Keratinocyte (primary cell): ENCODE measurements at regions not wholly inside any gene's neighbourhood (a gene's known extent, or its start where the extent isn't known, plus 50 kb on each side); places are given as distances from the start of the nearest gene placed in this dataset.

ENCODE experiments used
- DNase-seq: peaks from one replicate; pipeline ENCODE4 v3.0.0-alpha.2; 2011; ENCODE audit warnings: low read depth, missing footprints, low spot score
- FAIRE-seq: peaks from 2 replicates; lab custom pipeline; 2011; peaks lifted over from hg19 to GRCh38; lab: Jason Lieb, UNC
- H2AFZ ChIP-seq: 2 replicates; pipeline ENCODE4 v1.6.0; 2012; ENCODE audit warnings: low read length, control low read depth, inconsistent platforms; ENCODE audit not compliant: control insufficient read depth
- H3K27ac ChIP-seq: 2 replicates; pipeline ENCODE4 v1.5.1; 2011; ENCODE audit warnings: low read length; ENCODE audit not compliant: control insufficient read depth, insufficient read depth
- H3K27me3 ChIP-seq: 3 replicates; pipeline ENCODE4 v1.6.0; 2011; ENCODE audit warnings: low read length; ENCODE audit not compliant: control insufficient read depth, insufficient read depth; ENCODE audit errors: extremely low read depth
- H3K36me3 ChIP-seq, 2 experiments: 2 replicates in 1 of 2; 3 replicates in 1 of 2; pipeline ENCODE4 v1.5.1; 2011; ENCODE audit warnings: low read length in 2 of 2, mild to moderate bottlenecking in 1 of 2; ENCODE audit not compliant: control insufficient read depth in 2 of 2, insufficient read depth in 2 of 2; ENCODE audit errors: extremely low read depth in 1 of 2
- H3K4me1 ChIP-seq: 3 replicates; pipeline ENCODE4 v1.5.1; 2011; ENCODE audit warnings: low read length; ENCODE audit not compliant: control insufficient read depth, insufficient read depth; ENCODE audit errors: extremely low read depth
- H3K4me2 ChIP-seq: 3 replicates; pipeline ENCODE4 v1.6.0; 2011; ENCODE audit warnings: low read depth, low read length; ENCODE audit not compliant: control insufficient read depth, insufficient read depth; ENCODE audit errors: extremely low read depth
- H3K4me3 ChIP-seq, 3 experiments: fragments of 200-600 bp in 1 of 3; sonication (generic) in 1 of 3; 2 replicates in 2 of 3; 3 replicates in 1 of 3; pipeline ENCODE4 v1.5.1; 2011 to 2016; ENCODE audit warnings: low read length in 3 of 3, mild to moderate bottlenecking in 3 of 3, control low read depth in 2 of 3, inconsistent platforms in 1 of 3, low read depth in 1 of 3, mixed read lengths in 1 of 3, mixed run types in 1 of 3, moderate library complexity in 1 of 3; ENCODE audit not compliant: control insufficient read depth in 2 of 3, insufficient read depth in 2 of 3; ENCODE audit errors: extremely low read depth in 1 of 3
- H3K79me2 ChIP-seq: 2 replicates; pipeline ENCODE4 v1.6.0; 2012; ENCODE audit warnings: low read length; ENCODE audit not compliant: control insufficient read depth, insufficient read depth
- H3K9ac ChIP-seq: 3 replicates; pipeline ENCODE4 v1.6.0; 2011; ENCODE audit warnings: low read length; ENCODE audit not compliant: control insufficient read depth, insufficient read depth; ENCODE audit errors: extremely low read depth
- H3K9me1 ChIP-seq: 3 replicates; pipeline ENCODE4 v1.6.0; 2011; ENCODE audit warnings: low read length; ENCODE audit not compliant: control insufficient read depth, insufficient read depth; ENCODE audit errors: extremely low read depth
- H3K9me3 ChIP-seq: 2 replicates; pipeline ENCODE4 v1.5.1; 2012; ENCODE audit warnings: low read depth, low read length; ENCODE audit not compliant: control insufficient read depth
- H4K20me1 ChIP-seq: 3 replicates; pipeline ENCODE4 v1.6.0; 2011; ENCODE audit warnings: low read length; ENCODE audit not compliant: control insufficient read depth, insufficient read depth; ENCODE audit errors: extremely low read depth
- CTCF ChIP-seq, 3 experiments: IDR thresholded peaks in 1 of 3; conservative IDR thresholded peaks in 1 of 3; optimal IDR thresholded peaks in 1 of 3; 2 replicates in 2 of 3; 3 replicates in 1 of 3; pipeline versions ENCODE3 to v1.5.1; 2011; ENCODE audit warnings: low read length in 3 of 3, mild to moderate bottlenecking in 3 of 3, moderate library complexity in 2 of 3, control low read depth in 1 of 3, inconsistent platforms in 1 of 3; ENCODE audit not compliant: insufficient read depth in 2 of 3; ENCODE audit errors: extremely low read depth in 1 of 3
- EZH2 ChIP-seq: IDR thresholded peaks from one replicate; pipeline ENCODE4 v1.6.1; 2012; ENCODE audit warnings: inconsistent platforms, mild to moderate bottlenecking, low read length, moderate library complexity
- dilution Hi-C: fragments of 300-500 bp; cut with MboI; formaldehyde crosslinking; loops from one replicate; pipeline ENCODE4 v1.7.0; 2020; ENCODE audit warnings: low sequenced_read_pairs; ENCODE audit not compliant: extremely low pct_ligation_motif_present

DNA sequence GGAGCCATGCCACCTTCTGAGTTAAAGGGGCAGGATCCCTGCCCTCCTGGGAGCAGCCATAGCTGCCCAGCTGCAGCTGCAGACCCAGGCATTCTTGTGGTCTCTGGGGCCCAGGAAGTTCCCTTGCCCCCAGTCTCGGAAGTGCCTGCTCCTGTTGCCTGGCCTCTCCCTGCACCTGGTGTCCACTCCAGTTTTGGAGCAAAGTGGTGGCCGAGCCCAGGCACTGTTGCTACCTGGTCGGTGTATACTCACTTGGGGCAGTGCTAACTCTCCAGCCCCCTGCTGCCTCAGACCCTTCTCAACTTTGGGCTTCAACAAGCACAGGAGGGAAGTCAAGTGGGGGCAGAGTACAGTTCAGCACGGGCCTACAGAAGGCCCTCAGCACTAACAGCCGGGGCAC lies 352.9 kb upstream of the NCAM2 start:
- FAIRE-seq (no peak), DNase-seq (no peak)
- no peak for TF ChIP-seq CTCF (optimal IDR thresholded peaks at IDR 0.05 in 1 of 3, IDR thresholded peaks at IDR 0.05 in 1 of 3, conservative IDR thresholded peaks at IDR 0.05 in 1 of 3; ENCODE audit: extremely low read depth in 1 of 3, insufficient read depth in 2 of 3, low read length in 3 of 3)
- TF ChIP-seq EZH2: no peak
- no peaks in the 10 kb centered on the region for H3K9me1 ChIP-seq
- peaks cover 5% of the 10 kb centered on the region for H3K9me3 ChIP-seq
- dilution Hi-C loops: no loop called here
- H3K4me1 ChIP-seq: no peaks in the 10 kb centered on the region
- H3K27ac ChIP-seq: no peak overlapping the region
- no peak overlapping the region for H3K4me3 ChIP-seq
- H2AFZ ChIP-seq: no peak overlapping the region
- H3K4me2 ChIP-seq: no peak overlapping the region
- H3K36me3 ChIP-seq: no peaks in the 10 kb centered on the region
- no peaks in the 10 kb centered on the region for H3K27me3 ChIP-seq
- no peaks in the 10 kb centered on the region for H3K79me2 ChIP-seq
- no peak overlapping the region for H3K9ac ChIP-seq
- no peaks in the 10 kb centered on the region for H4K20me1 ChIP-seq

DNA sequence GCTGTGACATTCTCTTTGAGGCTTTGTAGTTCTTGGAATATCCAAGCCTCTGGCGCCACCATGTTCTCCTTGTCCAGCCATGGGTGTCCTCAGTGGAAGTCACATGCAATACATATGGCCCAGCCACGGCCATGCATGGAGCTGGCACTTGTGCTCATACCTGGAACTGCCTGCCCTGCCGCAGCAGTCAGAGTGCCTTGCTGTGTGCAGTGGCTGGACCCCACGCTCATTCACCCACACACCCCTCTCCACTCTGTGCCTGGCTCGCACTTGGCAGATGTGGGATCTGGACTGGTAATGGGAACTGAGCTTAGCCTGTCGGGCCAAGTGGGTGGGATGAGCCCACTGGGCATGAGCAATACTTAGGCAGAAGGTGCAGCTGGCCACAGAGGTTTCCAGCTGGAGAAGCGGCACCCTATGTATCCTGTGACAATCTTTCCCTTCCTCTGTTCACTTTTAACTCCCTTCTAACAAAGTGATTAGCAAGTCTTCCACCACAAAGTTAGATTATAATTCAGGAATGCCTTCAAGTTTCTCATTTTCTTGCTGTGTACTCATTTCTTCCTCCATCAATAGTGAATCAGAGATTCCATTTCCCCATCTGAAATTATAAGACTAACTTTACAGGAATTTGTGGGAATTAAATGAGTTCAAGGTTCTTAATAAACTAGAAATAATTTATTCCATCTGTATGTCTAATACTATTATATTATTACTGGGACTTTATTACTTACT lies 351.6 kb upstream of the NCAM2 start:
- no peak for DNase-seq
- no peaks in the 10 kb centered on the region for H3K27me3 ChIP-seq
- no peaks in the 10 kb centered on the region for H3K9me1 ChIP-seq
- no peak overlapping the region for H3K4me3 ChIP-seq
- no peaks in the 10 kb centered on the region for H3K79me2 ChIP-seq
- H3K9me3 ChIP-seq: peaks cover 5% of the 10 kb centered on the region
- no peak for FAIRE-seq
- dilution Hi-C loops: no loop called here
- H3K27ac ChIP-seq: no peak overlapping the region
- TF ChIP-seq CTCF (optimal IDR thresholded peaks at IDR 0.05 in 1 of 3, IDR thresholded peaks at IDR 0.05 in 1 of 3, conservative IDR thresholded peaks at IDR 0.05 in 1 of 3; ENCODE audit: extremely low read depth in 1 of 3, insufficient read depth in 2 of 3, low read length in 3 of 3) (no peak), EZH2 (no peak)
- no peak overlapping the region for H2AFZ ChIP-seq
- H3K9ac ChIP-seq: no peak overlapping the region
- no peaks in the 10 kb centered on the region for H3K36me3 ChIP-seq
- H3K4me2 ChIP-seq: no peak overlapping the region
- no peaks in the 10 kb centered on the region for H3K4me1 ChIP-seq
- H4K20me1 ChIP-seq: no peaks in the 10 kb centered on the region
